ENCODE measurements at regions not wholly inside any gene's neighbourhood (a gene's known extent, or its start where the extent isn't known, plus 50 kb on each side); places are given as distances from the start of the nearest gene placed in this dataset.

- Histone ChIP-seq H3K4me3 (no peak overlapping the region), H3K27ac (no peak overlapping the region), H3K27me3 (no peaks in the 10 kb centered on the region), H3K36me3 (no peaks in the 10 kb centered on the region), H3K4me1 (no peaks in the 10 kb centered on the region), H3K9me3 (no peaks in the 10 kb centered on the region)
- intact Hi-C loops (cut with DNase I; ENCODE audit: low total_unique reads): no loop called here
- DNase-seq: no peak
- TF ChIP-seq POLR2A (IDR thresholded peaks at IDR 0.05) (no peak), EP300 (IDR thresholded peaks at IDR 0.05) (no peak), CTCF (IDR thresholded peaks at IDR 0.05) (no peak), POLR2AphosphoS5 (IDR thresholded peaks at IDR 0.05) (no peak)
- 80 to 92% (median 87%) methylated on average over 8 of the region's 8 CpGs for WGBS, 5 donors
Observed at GRCh38 chr9:99340281-99340680, 118.2 kb downstream of the SEC61B start.

DNA sequence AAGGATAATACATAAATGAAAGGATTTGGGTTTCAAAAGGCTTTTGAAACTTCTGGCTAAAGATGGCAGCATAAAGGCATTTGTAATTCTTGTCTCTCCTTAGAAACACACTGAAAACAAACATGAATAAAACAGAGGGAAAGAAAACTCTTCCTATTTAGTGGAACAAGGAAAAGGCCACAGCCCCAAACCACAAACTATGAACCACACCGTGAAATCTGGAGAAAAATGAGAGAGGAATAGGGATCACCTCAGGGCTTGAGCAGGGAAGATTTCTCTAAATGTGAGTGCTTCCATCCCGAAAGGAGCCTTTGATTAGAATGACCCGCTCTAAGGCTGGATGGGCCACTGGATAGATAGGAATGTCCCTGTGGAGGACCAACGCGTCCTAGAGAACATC lies 119.6 kb downstream of the SEC61B start:
- WGBS, 5 donors: 87 to 93% (median 88%) methylated on average over 5 of the region's 5 CpGs
- TF ChIP-seq CTCF (IDR thresholded peaks at IDR 0.05): no peak
- no peak for TF ChIP-seq POLR2AphosphoS5 (IDR thresholded peaks at IDR 0.05)
- no peak for TF ChIP-seq POLR2A (IDR thresholded peaks at IDR 0.05)
- TF ChIP-seq EP300 (IDR thresholded peaks at IDR 0.05): no peak
- Histone ChIP-seq H3K4me1 (no peaks in the 10 kb centered on the region), H3K36me3 (no peaks in the 10 kb centered on the region), H3K27ac (no peak overlapping the region), H3K4me3 (no peak overlapping the region), H3K27me3 (no peaks in the 10 kb centered on the region), H3K9me3 (no peaks in the 10 kb centered on the region)
- intact Hi-C loops (cut with DNase I; ENCODE audit: low total_unique reads): no loop called here
- DNase-seq: no peak

DNA sequence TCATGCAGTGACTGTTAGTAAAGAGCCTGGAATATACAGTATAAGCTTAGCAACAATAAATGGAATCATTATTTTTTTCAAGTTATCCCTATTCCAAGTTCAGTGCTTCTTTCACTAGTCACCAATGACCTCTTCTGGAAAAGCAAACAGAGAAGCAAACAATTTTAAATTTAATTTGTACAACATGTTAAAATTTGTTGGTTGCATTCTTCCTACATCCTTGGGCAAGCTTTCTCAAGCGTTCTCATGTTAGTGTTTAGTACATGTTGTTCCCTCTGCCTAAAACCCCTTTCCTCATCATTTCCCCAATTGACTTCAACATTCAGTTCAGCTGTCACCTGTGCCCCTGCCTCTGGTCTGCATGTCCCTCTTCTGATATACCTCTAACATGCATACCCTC lies 123.4 kb downstream of the SEC61B start:
- intact Hi-C loops (cut with DNase I; ENCODE audit: low total_unique reads): no loop called here
- Histone ChIP-seq H3K4me3 (no peak overlapping the region), H3K27me3 (no peaks in the 10 kb centered on the region), H3K4me1 (no peaks in the 10 kb centered on the region), H3K36me3 (no peaks in the 10 kb centered on the region), H3K9me3 (no peaks in the 10 kb centered on the region), H3K27ac (no peak overlapping the region)
- DNase-seq: no peak
- TF ChIP-seq POLR2AphosphoS5 (IDR thresholded peaks at IDR 0.05): no peak
- TF ChIP-seq EP300 (IDR thresholded peaks at IDR 0.05): no peak
- 77 to 90% (median 80%) methylated on average over 1 of the region's 1 CpG for WGBS, 5 donors

GRCh38 chr9:99345942-99346341 lies 123.9 kb downstream of the SEC61B start:
- no peaks in the 10 kb centered on the region for H3K27me3 ChIP-seq
- TF ChIP-seq POLR2AphosphoS5 (IDR thresholded peaks at IDR 0.05) (no peak), CTCF (IDR thresholded peaks at IDR 0.05) (no peak), EP300 (IDR thresholded peaks at IDR 0.05) (no peak), POLR2A (IDR thresholded peaks at IDR 0.05) (no peak)
- H3K36me3 ChIP-seq: no peaks in the 10 kb centered on the region
- H3K4me1 ChIP-seq: no peaks in the 10 kb centered on the region
- no peak overlapping the region for H3K4me3 ChIP-seq
- H3K27ac ChIP-seq: no peak overlapping the region
- no peak for DNase-seq
- intact Hi-C loops (cut with DNase I; ENCODE audit: low total_unique reads): no loop called here
- no peaks in the 10 kb centered on the region for H3K9me3 ChIP-seq

DNA sequence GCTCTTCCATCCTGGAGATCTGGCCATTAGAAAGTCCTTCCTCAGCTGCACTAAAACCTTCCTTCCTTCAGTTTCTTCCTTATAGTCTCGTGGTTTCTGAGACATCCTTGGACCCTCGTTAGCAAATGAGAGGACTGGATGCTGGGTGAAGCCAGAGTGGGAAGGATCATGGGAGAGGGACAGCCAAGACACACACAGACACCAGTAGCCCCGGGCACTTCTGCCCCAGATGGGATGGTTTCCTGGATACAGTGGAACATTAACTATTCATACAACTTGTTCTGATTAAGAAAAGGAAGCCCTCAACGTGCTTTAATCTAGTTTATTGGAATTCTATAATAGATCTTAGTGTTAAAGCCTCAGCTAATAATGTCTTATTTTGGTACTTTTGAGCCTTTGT lies 125.5 kb downstream of the SEC61B start:
- Histone ChIP-seq H3K4me1 (peaks cover 0 to under 1% (median 0%) of the 10 kb centered on the region in 4 donors), H3K4me3 (no peak overlapping the region), H3K27ac (no peak overlapping the region), H3K9me3 (no peaks in the 10 kb centered on the region), H3K27me3 (no peaks in the 10 kb centered on the region), H3K36me3 (no peaks in the 10 kb centered on the region)
- no peak for DNase-seq
- 39 to 50% (median 43%) methylated on average over 4 of the region's 4 CpGs for WGBS, 5 donors
- intact Hi-C loops (cut with DNase I; ENCODE audit: low total_unique reads): no loop called here
- TF ChIP-seq POLR2AphosphoS5 (IDR thresholded peaks at IDR 0.05) (no peak), EP300 (IDR thresholded peaks at IDR 0.05) (no peak), POLR2A (IDR thresholded peaks at IDR 0.05) (no peak)
